Esophagus squamous epithelium (tissue), 5 donors: ENCODE measurements at regions not wholly inside any gene's neighbourhood (a gene's known extent, or its start where the extent isn't known, plus 50 kb on each side); places are given as distances from the start of the nearest gene placed in this dataset.

Experiments
- DNase-seq: peaks from one replicate; lab custom pipeline; 2025; lab: John Stamatoyannopoulos, UW
- H3K27ac ChIP-seq, 4 donors: fragments of 200-600 bp; sonication (generic); one replicate each; pipeline ENCODE4 v1.5.1; 2016 to 2019; ENCODE audit warnings: mild to moderate bottlenecking in 1 of 4
- H3K27me3 ChIP-seq, 4 donors: fragments of 200-600 bp; sonication (generic); 1 replicate in 3 of 4; 2 replicates in 1 of 4; pipeline versions ENCODE4 v1.5.1 to v1.6.0; 2017 to 2021; ENCODE audit warnings: antibody characterized with exemption in 1 of 4
- H3K36me3 ChIP-seq, 3 donors: fragments of 200-600 bp; sonication (generic); one replicate each; pipeline ENCODE4 v1.5.1; 2016 to 2019
- H3K4me1 ChIP-seq, 3 donors: fragments of 200-600 bp; sonication (generic); one replicate each; pipeline ENCODE4 v1.5.1; 2017 to 2019
- H3K4me3 ChIP-seq, 4 donors: fragments of 200-600 bp; sonication (generic); 1 replicate in 3 of 4; 2 replicates in 1 of 4; pipeline ENCODE4 v1.5.1; 2016 to 2019; ENCODE audit warnings: mild to moderate bottlenecking in 2 of 4, moderate library complexity in 1 of 4
- H3K9me3 ChIP-seq, 3 donors: fragments of 200-600 bp; sonication (generic); one replicate each; pipeline ENCODE4 v1.5.1; 2016 to 2019
- CTCF ChIP-seq, 6 experiments: fragments of 450-650 bp in 4 of 6; fragments of 200-600 bp in 2 of 6; sonication (generic) in 2 of 6; IDR thresholded peaks; one replicate each; pipeline ENCODE4 v1.5.1; 2016 to 2019; ENCODE audit warnings: antibody characterized with exemption in 6 of 6, mild to moderate bottlenecking in 4 of 6, moderate library complexity in 4 of 6
- POLR2A ChIP-seq, 4 donors: fragments of 450-650 bp; IDR thresholded peaks; one replicate each; pipeline ENCODE4 v1.6.1; 2017; ENCODE audit warnings: antibody characterized with exemption in 4 of 4, mild to moderate bottlenecking in 4 of 4, moderate library complexity in 3 of 4
- WGBS, 2 donors: methylation state at CpG; one replicate each; pipeline ENCODE4 v1.1.5; 2018; 5-methylcytosine and 5-hydroxymethylcytosine counted together
- intact Hi-C: fragments of 100-400 bp; cut with DNase I; formaldehyde crosslinking; loops from one replicate; pipeline ENCODE4 v1.15.0; 2022
- donor health status: DM: yes; HTN: yes; CAD: no.

GRCh38 chr6:62683063-62683462, 397.0 kb upstream of the KHDRBS2 start:
- Histone ChIP-seq H3K9me3 (peaks cover 0 to 9% (median 0%) of the 10 kb centered on the region in 3 donors), H3K27ac (no peak overlapping the region), H3K27me3 (no peaks in the 10 kb centered on the region), H3K4me3 (no peak overlapping the region), H3K36me3 (no peaks in the 10 kb centered on the region), H3K4me1 (no peaks in the 10 kb centered on the region)
- WGBS, 2 donors: 61 to 64% methylated on average over 4 of the region's 4 CpGs
- intact Hi-C loops: no loop called here
- TF ChIP-seq CTCF (IDR thresholded peaks at IDR 0.05) (no peak), POLR2A (IDR thresholded peaks at IDR 0.05) (no peak)
- no peak for DNase-seq

GRCh38 chr6:62681108-62681507, 395.1 kb upstream of the KHDRBS2 start:
- 19 to 21% methylated on average over 1 of the region's 1 CpG for WGBS, 2 donors
- Histone ChIP-seq H3K36me3 (no peaks in the 10 kb centered on the region), H3K27ac (no peak overlapping the region), H3K4me1 (no peaks in the 10 kb centered on the region), H3K27me3 (no peaks in the 10 kb centered on the region), H3K9me3 (peaks cover 0 to 16% (median 0%) of the 10 kb centered on the region in 3 donors), H3K4me3 (no peak overlapping the region)
- TF ChIP-seq CTCF (IDR thresholded peaks at IDR 0.05) (no peak), POLR2A (IDR thresholded peaks at IDR 0.05) (no peak)
- DNase-seq: no peak
- intact Hi-C loops: no loop called here

GRCh38 chr6:62672989-62673388, 387.0 kb upstream of the KHDRBS2 start:
- Histone ChIP-seq H3K36me3 (no peaks in the 10 kb centered on the region), H3K9me3 (peaks cover 0 to 5% (median 0%) of the 10 kb centered on the region in 3 donors), H3K27ac (no peak overlapping the region), H3K4me1 (no peaks in the 10 kb centered on the region), H3K27me3 (no peaks in the 10 kb centered on the region), H3K4me3 (no peak overlapping the region)
- DNase-seq: no peak
- no peak for TF ChIP-seq POLR2A (IDR thresholded peaks at IDR 0.05)
- TF ChIP-seq CTCF (IDR thresholded peaks at IDR 0.05): no peak
- intact Hi-C loops: no loop called here

- intact Hi-C loops: no loop called here
- Histone ChIP-seq H3K9me3 (no peaks in the 10 kb centered on the region), H3K4me3 (no peak overlapping the region), H3K36me3 (no peaks in the 10 kb centered on the region), H3K4me1 (no peaks in the 10 kb centered on the region), H3K27ac (no peak overlapping the region), H3K27me3 (no peaks in the 10 kb centered on the region)
- DNase-seq: no peak
- TF ChIP-seq POLR2A (IDR thresholded peaks at IDR 0.05) (no peak), CTCF (IDR thresholded peaks at IDR 0.05) (no peak)
- 33 to 55% methylated on average over 2 of the region's 2 CpGs for WGBS, 2 donors
Observed at GRCh38 chr6:62670490-62671223, 384.6 kb upstream of the KHDRBS2 start.

GRCh38 chr6:62669831-62670230, 383.8 kb upstream of the KHDRBS2 start:
- no peaks in the 10 kb centered on the region for H3K4me1 ChIP-seq
- H3K27me3 ChIP-seq: no peaks in the 10 kb centered on the region
- no peak overlapping the region for H3K27ac ChIP-seq
- no peaks in the 10 kb centered on the region for H3K9me3 ChIP-seq
- TF ChIP-seq POLR2A (IDR thresholded peaks at IDR 0.05): no peak
- intact Hi-C loops: no loop called here
- H3K4me3 ChIP-seq: no peak overlapping the region
- no peaks in the 10 kb centered on the region for H3K36me3 ChIP-seq
- no peak for DNase-seq
